HG03558 (cell line): ENCODE measurements at regions not wholly inside any gene's neighbourhood (a gene's known extent, or its start where the extent isn't known, plus 50 kb on each side); places are given as distances from the start of the nearest gene placed in this dataset.
"Not testable (repeated sequence)": the region's sequence is repeated elsewhere in the genome, so short reads cannot be mapped to it uniquely, and the experiment has no call there.

ENCODE experiments used
- ATAC-seq: cut with Tn5 transposase; IDR thresholded peaks from one replicate; pipeline ENCODE4 v1.9.1; 2021; ENCODE audit warnings: moderate number of reproducible peaks; ENCODE audit not compliant: unreplicated experiment; ENCODE audit errors: extremely low read depth

- ATAC-seq, result no peak
These were observed 909.8 kb downstream of the BRINP3 start for GRCh38 chr1:189567890-189568289.

DNA sequence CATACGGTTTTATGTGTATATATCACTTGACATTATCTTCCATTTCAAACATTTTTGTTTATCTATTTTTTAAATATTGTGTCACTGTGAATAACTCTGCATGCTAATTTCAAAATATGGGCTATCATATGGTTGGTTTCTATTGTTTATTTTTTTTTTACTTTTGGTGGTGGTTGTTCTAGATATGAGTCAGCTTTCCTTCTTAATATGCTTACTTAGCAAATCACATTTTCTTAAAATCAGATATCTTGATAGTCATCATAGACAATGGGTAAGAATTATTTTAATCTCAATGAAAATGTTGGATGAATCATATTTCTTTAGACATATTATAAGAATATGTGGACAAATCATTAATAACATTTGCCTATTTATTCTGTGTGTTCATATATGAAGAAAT is 881.5 kb downstream of the BRINP3 start:
- no peak for ATAC-seq

DNA sequence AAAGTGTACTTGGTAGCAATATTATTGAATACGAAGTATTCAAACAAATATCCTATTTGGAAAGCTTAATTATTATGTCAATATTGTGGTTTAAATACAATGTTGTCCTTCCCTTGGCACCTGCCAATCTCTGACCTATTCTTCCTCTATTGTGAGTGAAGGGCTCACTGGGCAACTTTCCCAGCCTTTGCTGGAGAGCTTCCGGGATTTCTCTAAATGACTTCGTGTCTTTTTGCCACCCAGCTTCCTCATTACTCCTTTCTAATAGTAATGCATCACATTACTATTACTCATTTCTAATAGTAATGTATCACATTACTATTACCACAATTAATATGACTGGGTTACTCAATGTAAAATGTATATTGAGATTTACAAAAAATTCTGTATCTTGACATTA is 880.6 kb downstream of the BRINP3 start:
- no peak for ATAC-seq

- no peak for ATAC-seq
These were observed 872.4 kb downstream of the BRINP3 start for GRCh38 chr1:189605226-189605625.

GRCh38 chr1:189606047-189606446 is 871.6 kb downstream of the BRINP3 start:
- no peak for ATAC-seq

DNA sequence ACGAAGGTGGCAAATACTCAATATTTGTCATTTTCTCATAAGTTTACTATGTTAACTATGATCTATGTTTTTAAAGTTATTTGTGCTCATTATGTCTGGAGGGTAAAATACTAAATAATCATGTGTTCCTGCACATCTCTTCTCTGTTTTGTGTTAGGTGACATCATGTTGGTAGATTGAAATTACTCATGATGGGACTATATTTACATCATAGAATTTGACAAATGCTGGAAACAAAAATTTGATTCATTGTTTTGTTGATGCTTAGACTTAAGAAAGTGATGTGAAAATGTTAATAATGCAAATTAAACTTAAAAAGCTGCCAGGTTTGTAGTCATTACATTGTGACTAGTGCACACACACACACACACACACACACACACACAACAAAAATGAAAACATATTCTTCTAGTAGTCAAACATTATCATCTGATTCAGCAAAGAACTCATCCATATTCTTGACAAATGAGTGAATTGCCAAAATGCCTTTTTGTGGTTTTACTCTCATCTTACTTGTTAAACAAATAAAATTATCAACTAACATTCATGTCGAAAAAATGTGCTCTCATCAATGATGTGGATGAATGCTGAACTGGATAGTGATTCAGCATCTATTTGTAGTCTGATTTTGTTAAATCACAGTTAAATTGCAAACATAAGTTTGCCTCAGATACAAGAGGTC is 870.7 kb downstream of the BRINP3 start:
- no peak for ATAC-seq

DNA sequence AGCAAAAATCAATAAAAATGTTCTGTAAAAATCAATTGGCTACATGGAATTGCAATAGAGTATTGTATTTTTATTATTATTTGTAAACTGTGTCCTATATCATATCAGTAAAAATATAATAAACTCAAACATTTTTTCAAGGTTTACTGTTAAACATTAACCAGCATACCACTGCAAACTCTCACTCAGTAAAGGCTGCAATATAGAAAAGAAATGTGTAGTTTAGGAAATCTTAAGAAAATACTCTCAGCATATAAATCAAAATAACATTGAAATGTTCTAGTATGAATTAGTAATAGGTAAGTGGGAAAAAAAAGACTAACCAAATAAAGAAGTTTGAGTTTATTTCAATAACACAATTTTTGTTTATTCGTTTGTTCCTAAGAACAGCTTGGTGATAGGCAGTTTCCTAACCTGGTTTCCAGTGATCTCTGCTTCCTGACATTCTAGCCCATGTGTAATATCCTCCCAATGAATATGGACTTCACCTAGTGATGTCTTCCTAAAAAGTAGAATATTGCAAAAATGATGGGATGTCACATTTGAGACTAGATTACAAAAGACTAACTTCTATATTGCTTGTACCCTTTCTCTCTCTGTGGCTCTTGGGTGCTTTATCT is 870.1 kb downstream of the BRINP3 start:
- ATAC-seq, result no peak

DNA sequence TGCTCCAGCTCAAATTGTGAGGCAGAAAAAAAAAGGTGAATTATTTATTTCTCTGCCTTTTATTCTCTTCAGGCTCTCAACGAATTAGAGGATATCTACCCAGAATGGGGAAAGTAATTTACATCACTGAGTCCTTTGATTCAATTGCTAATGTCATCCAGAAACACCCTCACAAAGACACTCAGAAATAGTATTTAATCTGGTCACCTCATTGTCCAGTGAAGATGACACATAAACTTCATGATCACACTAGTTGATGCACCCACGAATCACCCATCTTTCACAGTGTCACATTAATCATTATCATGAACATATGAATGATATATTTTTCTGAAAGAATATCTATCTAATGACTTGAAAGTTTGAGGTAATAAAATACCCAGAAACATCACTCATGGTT is 868.5 kb downstream of the BRINP3 start:
- no peak for ATAC-seq

DNA sequence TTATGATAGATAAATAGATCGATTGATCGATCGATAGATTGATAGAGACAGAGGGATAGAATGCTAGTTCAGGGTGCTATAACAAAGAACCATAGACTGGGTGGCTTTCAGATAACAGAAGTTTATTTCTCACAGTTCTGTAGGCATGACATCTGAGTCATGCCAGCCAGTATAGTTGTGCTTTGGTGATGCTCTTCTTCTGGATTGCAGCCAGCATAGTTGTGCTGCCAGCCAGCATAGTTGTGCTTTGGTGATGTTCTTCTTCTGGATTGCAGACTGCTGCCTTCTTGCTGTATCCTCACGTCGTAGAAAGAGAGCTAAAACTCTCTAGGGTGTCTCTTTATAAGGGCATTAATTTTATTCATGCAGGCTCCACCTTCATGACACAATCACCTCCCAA is 860.8 kb downstream of the BRINP3 start:
- ATAC-seq, result no peak

- no peak for ATAC-seq
These were observed 857.9 kb downstream of the BRINP3 start for GRCh38 chr1:189619682-189620332.

DNA sequence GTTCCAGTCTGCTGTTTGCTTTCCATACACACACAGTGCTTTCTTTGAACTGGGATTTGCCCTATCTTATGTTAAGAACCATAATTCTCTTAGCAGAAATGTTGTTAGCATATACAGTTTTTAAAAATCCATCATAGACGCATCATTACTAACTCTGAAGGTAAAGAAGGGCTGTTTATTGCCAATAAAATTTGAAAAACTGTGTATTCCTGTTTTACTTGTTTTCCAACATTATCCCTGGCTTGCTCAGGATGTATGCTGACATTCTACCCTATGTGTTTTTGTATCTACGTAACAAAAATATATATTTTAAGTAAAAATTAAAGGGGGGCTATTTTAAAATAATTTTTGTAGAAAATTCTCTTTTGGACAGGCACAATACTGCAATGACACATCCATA is 857.2 kb downstream of the BRINP3 start:
- no peak for ATAC-seq

- no peak for ATAC-seq
These were observed 854.3 kb downstream of the BRINP3 start for GRCh38 chr1:189623336-189623735.

DNA sequence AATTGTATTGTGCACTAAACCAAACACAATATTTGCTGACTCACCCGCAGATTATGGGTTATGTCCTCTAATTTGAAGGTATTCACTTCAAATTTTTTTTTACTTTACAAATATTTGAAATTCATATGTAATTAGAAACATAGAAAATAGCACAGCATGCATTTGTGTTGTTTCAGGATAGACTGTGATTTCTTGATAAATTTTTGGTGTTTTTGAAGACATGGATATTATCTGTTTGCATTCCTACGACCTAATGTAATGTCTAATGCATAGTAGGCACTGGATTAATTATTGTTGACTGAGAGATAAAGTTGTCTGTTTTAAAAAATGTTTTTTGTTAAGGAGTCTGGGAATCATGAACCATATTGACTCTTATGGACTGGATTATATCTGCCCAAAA is 850.2 kb downstream of the BRINP3 start:
- no peak for ATAC-seq

DNA sequence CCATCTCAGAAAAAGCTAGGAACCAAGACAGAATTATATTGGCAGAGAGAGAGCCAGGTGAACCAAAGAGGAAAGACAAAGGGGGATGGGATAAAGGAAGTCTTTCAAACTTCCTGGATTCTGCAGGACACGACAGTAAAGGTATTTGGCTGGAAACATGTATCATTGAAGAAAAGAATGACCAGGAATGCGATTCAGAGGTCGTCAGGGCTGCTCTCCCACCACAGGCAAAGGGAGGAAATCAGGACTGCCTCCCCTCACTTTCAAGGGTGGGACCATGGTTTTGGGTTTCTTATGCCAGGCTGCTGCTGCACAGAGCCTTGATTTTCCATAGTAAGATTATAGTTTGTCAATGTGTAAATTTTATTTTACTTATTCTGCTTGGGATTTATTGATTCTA is 848.8 kb downstream of the BRINP3 start:
- no peak for ATAC-seq

DNA sequence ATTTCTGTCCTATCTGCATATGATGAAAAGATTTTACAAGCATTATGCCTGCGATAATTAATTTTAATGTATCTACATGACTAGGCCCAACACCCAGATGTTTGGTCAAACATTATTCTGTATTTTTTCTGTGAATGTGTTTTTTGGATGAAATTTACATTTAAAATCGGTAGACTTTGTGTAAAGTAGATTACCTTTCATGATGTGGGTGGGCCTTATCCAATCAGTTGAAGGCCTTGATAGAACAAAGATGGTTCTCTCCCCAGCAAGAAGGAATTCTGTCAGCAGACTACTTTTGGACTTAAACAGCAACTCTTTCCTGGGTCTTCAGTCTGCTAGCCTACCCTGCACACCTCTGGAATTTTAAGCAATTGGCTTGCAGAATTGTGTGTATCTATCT is 844.0 kb downstream of the BRINP3 start:
- no peak for ATAC-seq

GRCh38 chr1:189637041-189637440 is 840.6 kb downstream of the BRINP3 start:
- ATAC-seq, result no peak

- not testable (repeated sequence) for ATAC-seq
These were observed 833.5 kb downstream of the BRINP3 start for GRCh38 chr1:189644156-189644555.

DNA sequence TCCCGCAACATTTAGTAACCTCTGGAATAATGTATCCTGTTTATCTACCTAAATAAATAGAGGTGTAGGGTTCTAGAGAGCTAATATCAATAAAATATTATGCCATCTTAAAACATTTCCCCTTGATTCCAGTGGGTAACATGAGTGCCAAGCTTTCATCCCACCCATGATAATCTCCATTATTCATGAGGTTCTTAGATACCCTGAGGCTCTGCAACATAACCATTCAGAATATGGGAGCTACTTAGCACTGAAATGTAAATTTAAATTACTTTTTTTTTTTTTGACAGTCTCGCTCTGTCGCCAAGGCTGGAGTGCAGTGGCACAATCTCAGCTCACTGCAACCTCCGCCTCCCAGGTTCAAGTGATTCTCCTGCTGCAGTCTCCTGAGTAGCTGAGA is 832.7 kb downstream of the BRINP3 start:
- no peak for ATAC-seq

DNA sequence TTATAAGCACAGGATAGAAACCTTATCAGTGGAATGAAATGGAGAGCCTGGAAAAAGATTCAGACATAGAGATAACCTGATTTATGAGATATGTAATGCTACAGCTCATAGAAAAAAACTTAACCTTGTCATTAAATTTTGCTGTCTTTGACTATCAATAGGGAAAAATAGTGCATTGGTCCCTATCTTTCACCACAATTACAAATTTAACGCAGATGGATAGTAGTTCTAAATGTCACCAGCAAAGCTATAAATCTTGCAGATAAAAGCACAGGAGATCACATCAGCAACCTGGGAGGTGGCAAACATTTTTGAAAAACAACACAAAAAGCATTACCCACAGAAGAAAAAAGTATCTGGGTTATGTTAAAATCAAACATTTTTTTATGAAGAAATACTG is 831.6 kb downstream of the BRINP3 start:
- no peak for ATAC-seq

DNA sequence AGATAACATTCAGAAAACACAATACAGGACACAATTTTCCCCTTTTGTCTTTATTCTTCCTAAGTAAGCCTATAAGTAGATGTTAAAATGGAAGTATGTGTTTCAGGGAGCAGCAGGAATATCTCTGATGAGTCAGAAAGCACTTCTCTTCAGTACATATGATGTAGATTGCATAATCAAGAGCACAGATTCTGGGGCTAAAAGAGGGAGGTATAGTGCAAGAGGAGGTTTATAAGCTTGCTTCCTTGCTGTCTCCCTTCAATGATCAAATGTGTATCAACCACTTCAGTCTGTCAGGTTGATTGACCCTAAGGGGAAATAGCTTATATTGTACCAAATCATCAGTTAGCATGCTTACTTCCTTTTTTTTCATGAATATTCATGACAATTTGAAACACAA is 822.8 kb downstream of the BRINP3 start:
- ATAC-seq, result no peak

- ATAC-seq, result no peak
These were observed 820.8 kb downstream of the BRINP3 start for GRCh38 chr1:189656628-189657530.
